ENCODE measurements at regions not wholly inside any gene's neighbourhood (a gene's known extent, or its start where the extent isn't known, plus 50 kb on each side); places are given as distances from the start of the nearest gene placed in this dataset.

GRCh38 chr1:4393191-4393590, 261.2 kb upstream of the AJAP1 start:
- ChIA-PET POLR2A (no interaction called here), CTCF (no interaction called here)
- Histone ChIP-seq H3K4me3 (ENCODE audit: low read depth in 2 of 2, low read length in 2 of 2) (no peak overlapping the region), H3K27ac (ENCODE audit: low read length) (no peak overlapping the region), H3K4me1 (ENCODE audit: control insufficient read depth, insufficient read depth, low read length) (no peaks in the 10 kb centered on the region), H3K27me3 (ENCODE audit: control insufficient read depth, insufficient read depth, low read length) (peaks cover 4% of the 10 kb centered on the region; the same call in 1 of the 2 replicates), H3K36me3 (ENCODE audit: control insufficient read depth, insufficient read depth, low read length) (no peaks in the 10 kb centered on the region), H3K9me3 (ENCODE audit: control insufficient read depth, insufficient read depth, low read depth, low read length) (0 out of 2 replicates have a peak, but pooled peaks cover 2% of the 10 kb centered on the region)
- no TSS peak for BruUV-seq (replicated peaks)
- intact Hi-C loops (cut with micrococcal nuclease; ENCODE audit: unreplicated experiment) (no loop called here), in situ Hi-C loops (cut with HindIII; ENCODE audit: low pct_unique_long_range_greater_than_20kb, low sequenced_read_pairs) (no loop called here)
- ATAC-seq (no peak), DNase-seq (ENCODE audit: low read depth, low spot score) (no peak)
- TF ChIP-seq CTCF (IDR thresholded peaks at IDR 0.05) (no peak), REST (IDR thresholded peaks at IDR 0.05; ENCODE audit: insufficient read depth in 1 of 2, low read depth in 2 of 2, low read length in 1 of 2) (no peak), SIN3A (IDR thresholded peaks at IDR 0.05; ENCODE audit: borderline replicate concordance, insufficient read depth, low read depth, low read length) (no peak), TCF7L2 (IDR thresholded peaks at IDR 0.05; ENCODE audit: low read depth, low read length) (no peak), POLR2AphosphoS5 (IDR thresholded peaks at IDR 0.05; ENCODE audit: low read depth, low read length) (no peak)

- no peak for DNase-seq (ENCODE audit: low read depth, low spot score)
- Histone ChIP-seq H3K36me3 (ENCODE audit: control insufficient read depth, insufficient read depth, low read length) (no peaks in the 10 kb centered on the region), H3K27me3 (ENCODE audit: control insufficient read depth, insufficient read depth, low read length) (peaks cover 4% of the 10 kb centered on the region; the same call in 1 of the 2 replicates), H3K4me1 (ENCODE audit: control insufficient read depth, insufficient read depth, low read length) (no peaks in the 10 kb centered on the region), H3K4me3 (ENCODE audit: low read depth in 2 of 2, low read length in 2 of 2) (no peak overlapping the region), H3K9me3 (ENCODE audit: control insufficient read depth, insufficient read depth, low read depth, low read length) (0 out of 2 replicates have a peak, but pooled peaks cover 2% of the 10 kb centered on the region), H3K27ac (ENCODE audit: low read length) (no peak overlapping the region)
- ATAC-seq = no peak
- BruUV-seq (replicated peaks) = no TSS peak
- intact Hi-C loops (cut with micrococcal nuclease; ENCODE audit: unreplicated experiment) (no loop called here), in situ Hi-C loops (cut with HindIII; ENCODE audit: low pct_unique_long_range_greater_than_20kb, low sequenced_read_pairs) (no loop called here)
- TF ChIP-seq TCF7L2 (IDR thresholded peaks at IDR 0.05; ENCODE audit: low read depth, low read length) (no peak), CTCF (IDR thresholded peaks at IDR 0.05) (no peak), POLR2AphosphoS5 (IDR thresholded peaks at IDR 0.05; ENCODE audit: low read depth, low read length) (no peak), SIN3A (IDR thresholded peaks at IDR 0.05; ENCODE audit: borderline replicate concordance, insufficient read depth, low read depth, low read length) (no peak), REST (IDR thresholded peaks at IDR 0.05; ENCODE audit: insufficient read depth in 1 of 2, low read depth in 2 of 2, low read length in 1 of 2) (no peak)
- POLR2A ChIA-PET = no interaction called here
- CTCF ChIA-PET = no interaction called here
Observed at GRCh38 chr1:4394366-4394765, 260.0 kb upstream of the AJAP1 start.

Data from Panc1 (cell line).